ENCODE measurements at regions not wholly inside any gene's neighbourhood (a gene's known extent, or its start where the extent isn't known, plus 50 kb on each side); places are given as distances from the start of the nearest gene placed in this dataset.

DNA sequence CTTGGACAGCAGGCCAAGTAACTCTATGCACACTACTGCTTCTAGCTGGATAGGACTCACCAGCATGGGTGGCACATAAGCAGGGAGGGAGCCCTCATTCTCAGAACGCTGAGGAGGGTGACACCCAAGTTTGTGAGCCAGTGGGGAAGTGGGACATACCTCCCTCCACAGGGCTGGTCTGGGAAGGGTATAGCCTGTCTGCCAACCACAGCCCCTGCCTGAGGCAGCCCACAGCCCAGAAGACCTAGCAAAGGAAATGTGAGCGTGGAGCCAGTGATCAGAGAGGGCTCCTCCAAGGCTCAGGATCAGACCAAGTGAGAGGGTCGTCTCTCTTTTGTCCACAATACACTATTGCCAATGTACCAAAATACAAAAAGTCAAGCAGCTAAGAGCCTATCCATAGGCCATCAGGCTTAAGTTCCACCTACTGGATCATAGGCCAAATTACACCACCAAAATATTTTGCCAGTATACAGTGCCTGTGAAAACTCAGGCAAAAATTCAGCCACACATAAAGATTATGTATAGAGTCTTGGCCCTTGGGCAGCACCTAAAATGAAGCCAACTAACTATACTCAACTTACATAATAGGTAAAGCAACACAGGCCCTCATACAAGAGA is 1203.1 kb downstream of the PCDH18 start:
- 62 to 96% (median 84%) methylated on average over 3 of the region's 3 CpGs for WGBS, 5 donors
- H3K27me3 ChIP-seq, result no peaks in the 10 kb centered on the region
- peak in 1 of 2 donors; percentile 4 for DNase-seq
- H3K4me1 ChIP-seq, result no peaks in the 10 kb centered on the region
- intact Hi-C loops (cut with DNase I; ENCODE audit: low total_unique reads), result no loop called here
- H3K27ac ChIP-seq, result no peak overlapping the region
- no peaks in the 10 kb centered on the region for H3K36me3 ChIP-seq
- peaks cover 0 to 5% (median 0%) of the 10 kb centered on the region in 4 donors for H3K9me3 ChIP-seq
- H3K4me3 ChIP-seq, result no peak overlapping the region
- TF ChIP-seq POLR2AphosphoS5 (IDR thresholded peaks at IDR 0.05), result no peak
- no peak for TF ChIP-seq EP300 (IDR thresholded peaks at IDR 0.05)
- TF ChIP-seq POLR2A (IDR thresholded peaks at IDR 0.05), result no peak
- TF ChIP-seq, protein P1, sequence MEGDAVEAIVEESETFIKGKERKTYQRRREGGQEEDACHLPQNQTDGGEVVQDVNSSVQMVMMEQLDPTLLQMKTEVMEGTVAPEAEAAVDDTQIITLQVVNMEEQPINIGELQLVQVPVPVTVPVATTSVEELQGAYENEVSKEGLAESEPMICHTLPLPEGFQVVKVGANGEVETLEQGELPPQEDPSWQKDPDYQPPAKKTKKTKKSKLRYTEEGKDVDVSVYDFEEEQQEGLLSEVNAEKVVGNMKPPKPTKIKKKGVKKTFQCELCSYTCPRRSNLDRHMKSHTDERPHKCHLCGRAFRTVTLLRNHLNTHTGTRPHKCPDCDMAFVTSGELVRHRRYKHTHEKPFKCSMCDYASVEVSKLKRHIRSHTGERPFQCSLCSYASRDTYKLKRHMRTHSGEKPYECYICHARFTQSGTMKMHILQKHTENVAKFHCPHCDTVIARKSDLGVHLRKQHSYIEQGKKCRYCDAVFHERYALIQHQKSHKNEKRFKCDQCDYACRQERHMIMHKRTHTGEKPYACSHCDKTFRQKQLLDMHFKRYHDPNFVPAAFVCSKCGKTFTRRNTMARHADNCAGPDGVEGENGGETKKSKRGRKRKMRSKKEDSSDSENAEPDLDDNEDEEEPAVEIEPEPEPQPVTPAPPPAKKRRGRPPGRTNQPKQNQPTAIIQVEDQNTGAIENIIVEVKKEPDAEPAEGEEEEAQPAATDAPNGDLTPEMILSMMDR (IDR thresholded peaks at IDR 0.05), result no peak

DNA sequence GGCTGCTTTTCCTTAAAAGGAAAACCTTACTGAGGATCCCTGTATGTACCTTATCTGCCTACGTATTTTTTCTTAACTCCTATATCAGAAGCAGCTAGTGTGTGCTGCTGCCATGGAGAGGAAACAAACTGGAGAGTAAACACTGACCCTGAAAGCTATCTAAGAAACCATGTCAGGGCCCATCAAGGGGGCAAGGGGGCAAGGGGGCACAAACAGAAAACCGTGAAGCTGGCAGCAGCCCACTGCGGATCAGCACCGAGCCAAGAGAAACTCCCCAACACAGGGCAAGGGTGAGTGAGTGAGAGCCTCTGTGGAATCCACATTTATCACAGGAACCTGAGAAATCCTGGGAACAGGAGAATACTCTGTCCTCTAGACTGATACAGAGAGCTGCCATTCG is 1204.2 kb downstream of the PCDH18 start:
- DNase-seq, result peak in 1 of 2 donors; percentile 51
- H3K4me3 ChIP-seq, result no peak overlapping the region
- no peaks in the 10 kb centered on the region for H3K27me3 ChIP-seq
- H3K9me3 ChIP-seq, result peaks cover 0 to 5% (median 0%) of the 10 kb centered on the region in 4 donors
- WGBS, 5 donors, result 26 to 54% (median 38%) methylated on average over 5 of the region's 5 CpGs
- H3K27ac ChIP-seq, result no peak overlapping the region
- no peak for TF ChIP-seq POLR2AphosphoS5 (IDR thresholded peaks at IDR 0.05)
- intact Hi-C loops (cut with DNase I; ENCODE audit: low total_unique reads), result no loop called here
- H3K4me1 ChIP-seq, result no peaks in the 10 kb centered on the region
- H3K36me3 ChIP-seq, result no peaks in the 10 kb centered on the region

DNA sequence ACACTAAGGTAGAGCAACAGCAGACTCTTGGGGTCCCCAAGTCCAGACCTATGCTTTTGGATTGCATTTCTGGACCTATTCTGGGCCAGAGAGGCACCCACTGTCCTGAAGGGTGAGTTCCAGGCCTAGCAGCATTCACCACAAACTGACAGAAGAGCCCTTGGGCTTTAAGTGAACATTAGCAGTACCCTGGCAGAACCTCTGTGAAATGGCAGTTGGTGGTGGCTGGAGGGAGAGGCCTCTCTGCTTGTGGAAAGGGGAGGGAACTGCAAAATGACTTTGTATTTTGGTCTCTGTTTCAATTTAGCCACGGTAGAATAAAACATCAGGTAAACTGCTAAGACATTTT is 1211.9 kb downstream of the PCDH18 start:
- Histone ChIP-seq H3K4me3 (no peak overlapping the region), H3K9me3 (no peaks in the 10 kb centered on the region), H3K27me3 (no peaks in the 10 kb centered on the region), H3K4me1 (no peaks in the 10 kb centered on the region), H3K27ac (no peak overlapping the region), H3K36me3 (no peaks in the 10 kb centered on the region)
- 64 to 86% (median 76%) methylated on average over 1 of the region's 1 CpG for WGBS, 5 donors
- TF ChIP-seq POLR2A (IDR thresholded peaks at IDR 0.05) (no peak), EP300 (IDR thresholded peaks at IDR 0.05) (no peak), POLR2AphosphoS5 (IDR thresholded peaks at IDR 0.05) (no peak)
- TF ChIP-seq, protein P1 (IDR thresholded peaks at IDR 0.05), result no peak
- intact Hi-C loops (cut with DNase I; ENCODE audit: low total_unique reads), result no loop called here
- no peak for DNase-seq

DNA sequence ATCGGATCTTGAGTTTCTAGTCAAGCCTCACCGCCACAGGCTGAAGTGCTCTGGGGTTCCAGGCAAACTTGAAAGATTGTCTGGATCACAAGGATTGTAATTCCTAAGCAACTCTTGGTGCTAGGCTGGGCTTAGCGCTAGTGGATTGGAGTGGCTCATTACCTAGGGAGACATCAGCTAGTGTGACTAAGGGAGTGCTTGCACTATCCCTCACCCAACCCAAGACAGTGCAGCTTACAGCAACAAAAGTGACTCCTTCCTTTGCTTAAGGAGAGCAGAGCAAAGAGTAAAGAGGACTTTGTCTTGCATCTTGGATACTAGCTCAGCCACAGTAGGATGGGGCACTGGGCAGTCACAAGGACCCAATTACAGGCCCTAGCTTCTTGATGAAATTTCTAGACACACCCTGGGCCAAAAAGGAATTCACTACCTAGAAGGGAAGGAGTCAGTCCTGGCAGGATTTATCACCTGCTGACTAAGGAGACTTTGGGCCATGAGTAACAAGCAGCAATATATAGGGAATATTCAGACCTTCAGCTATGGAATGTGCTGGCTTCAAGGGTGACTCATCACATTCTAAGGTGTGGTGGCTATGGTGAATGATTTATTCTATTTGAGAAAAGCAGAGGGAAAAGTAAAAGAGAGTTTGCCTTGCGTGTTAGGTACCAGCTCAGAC is 1212.4 kb downstream of the PCDH18 start:
- 86 to 93% (median 88%) methylated on average over 4 of the region's 4 CpGs for WGBS, 5 donors
- no peak overlapping the region for H3K27ac ChIP-seq
- intact Hi-C loops (cut with DNase I; ENCODE audit: low total_unique reads), result no loop called here
- peak in 1 of 2 donors; percentile 62 for DNase-seq
- H3K9me3 ChIP-seq, result no peaks in the 10 kb centered on the region
- no peaks in the 10 kb centered on the region for H3K36me3 ChIP-seq
- H3K27me3 ChIP-seq, result no peaks in the 10 kb centered on the region
- H3K4me3 ChIP-seq, result no peak overlapping the region
- no peaks in the 10 kb centered on the region for H3K4me1 ChIP-seq
- TF ChIP-seq, protein P1 (IDR thresholded peaks at IDR 0.05), result no peak
- no peak for TF ChIP-seq EP300 (IDR thresholded peaks at IDR 0.05)
- no peak for TF ChIP-seq POLR2AphosphoS5 (IDR thresholded peaks at IDR 0.05)
- TF ChIP-seq POLR2A (IDR thresholded peaks at IDR 0.05), result no peak

DNA sequence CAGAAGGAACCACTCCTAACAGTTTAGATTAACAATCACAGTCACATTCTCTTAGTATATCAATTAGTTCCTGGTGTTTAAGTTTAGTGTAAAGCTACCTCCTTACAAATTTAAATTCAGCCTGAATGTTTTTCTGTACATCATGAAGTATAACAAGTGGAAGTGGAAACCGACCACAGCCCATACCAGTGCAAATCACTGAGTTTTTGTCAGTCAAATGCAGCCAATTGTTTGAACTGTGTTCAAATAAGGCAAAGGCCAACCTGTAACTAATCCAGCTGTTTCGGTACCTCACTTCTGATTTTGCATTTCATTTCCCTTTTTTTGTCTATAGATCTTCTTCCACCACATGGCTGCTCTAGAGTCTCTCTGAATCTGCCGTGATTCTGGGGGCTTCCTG is 1215.3 kb downstream of the PCDH18 start:
- no peak for TF ChIP-seq POLR2AphosphoS5 (IDR thresholded peaks at IDR 0.05)
- no peak for TF ChIP-seq POLR2A (IDR thresholded peaks at IDR 0.05)
- no peak for TF ChIP-seq EP300 (IDR thresholded peaks at IDR 0.05)
- TF ChIP-seq, protein P1 (IDR thresholded peaks at IDR 0.05), result no peak
- DNase-seq, result no peak
- intact Hi-C loops (cut with DNase I; ENCODE audit: low total_unique reads), result no loop called here
- H3K4me1 ChIP-seq, result no peaks in the 10 kb centered on the region
- no peak overlapping the region for H3K27ac ChIP-seq
- no peaks in the 10 kb centered on the region for H3K36me3 ChIP-seq
- H3K9me3 ChIP-seq, result no peaks in the 10 kb centered on the region
- 62 to 75% (median 64%) methylated on average over 3 of the region's 3 CpGs for WGBS, 5 donors
- H3K27me3 ChIP-seq, result no peaks in the 10 kb centered on the region
- H3K4me3 ChIP-seq, result no peak overlapping the region

Measured in stomach (tissue), 8 donors.